HG03565 (cell line): ENCODE measurements at regions not wholly inside any gene's neighbourhood (a gene's known extent, or its start where the extent isn't known, plus 50 kb on each side); places are given as distances from the start of the nearest gene placed in this dataset.

ENCODE experiments used
- ATAC-seq: cut with Tn5 transposase; IDR thresholded peaks from one replicate; pipeline ENCODE4 v1.9.1; 2021; ENCODE audit warnings: mild to moderate bottlenecking, moderate library complexity; ENCODE audit not compliant: unreplicated experiment

GRCh38 chr4:81573840-81574239 is 102.1 kb upstream of the RASGEF1B start:
- no peak for ATAC-seq

- no peak for ATAC-seq
These were observed 100.7 kb upstream of the RASGEF1B start for GRCh38 chr4:81572402-81572801.

GRCh38 chr4:81571105-81571504 is 99.4 kb upstream of the RASGEF1B start:
- no peak for ATAC-seq

GRCh38 chr4:81566161-81566591 is 94.5 kb upstream of the RASGEF1B start:
- ATAC-seq, result no peak

GRCh38 chr4:81565142-81565870 is 93.6 kb upstream of the RASGEF1B start:
- ATAC-seq, result no peak

GRCh38 chr4:81564025-81564424 is 92.3 kb upstream of the RASGEF1B start:
- no peak for ATAC-seq

- peak; percentile 96 for ATAC-seq
These were observed 90.4 kb upstream of the RASGEF1B start for GRCh38 chr4:81562093-81562492.

- ATAC-seq, result no peak
These were observed 85.6 kb upstream of the RASGEF1B start for GRCh38 chr4:81557306-81557705.

GRCh38 chr4:81555489-81555888 is 83.8 kb upstream of the RASGEF1B start:
- no peak for ATAC-seq

GRCh38 chr4:81552086-81552485 is 80.4 kb upstream of the RASGEF1B start:
- no peak for ATAC-seq

- no peak for ATAC-seq
These were observed 78.7 kb upstream of the RASGEF1B start for GRCh38 chr4:81550388-81550859.

- no peak for ATAC-seq
These were observed 78.3 kb upstream of the RASGEF1B start for GRCh38 chr4:81549984-81550383.

GRCh38 chr4:81546777-81547176 is 75.1 kb upstream of the RASGEF1B start:
- ATAC-seq, result no peak

- no peak for ATAC-seq
These were observed 69.6 kb upstream of the RASGEF1B start for GRCh38 chr4:81541161-81541945.

- ATAC-seq, result no peak
These were observed 67.2 kb upstream of the RASGEF1B start for GRCh38 chr4:81538716-81539427.

GRCh38 chr4:81531410-81531809 is 59.7 kb upstream of the RASGEF1B start:
- ATAC-seq, result no peak

GRCh38 chr4:81528979-81529378 is 57.3 kb upstream of the RASGEF1B start:
- ATAC-seq, result no peak

GRCh38 chr4:81528200-81528599 is 56.5 kb upstream of the RASGEF1B start:
- ATAC-seq, result no peak

GRCh38 chr4:81527709-81528108 is 56.0 kb upstream of the RASGEF1B start:
- ATAC-seq, result no peak

- no peak for ATAC-seq
These were observed 55.4 kb upstream of the RASGEF1B start for GRCh38 chr4:81527115-81527514.

- ATAC-seq, result no peak
These were observed 55.0 kb upstream of the RASGEF1B start for GRCh38 chr4:81526706-81527105.
